Activated T-cell treated with anti-CD3 and anti-CD28 coated beads for 4 hours (primary cell): ENCODE measurements at regions not wholly inside any gene's neighbourhood (a gene's known extent, or its start where the extent isn't known, plus 50 kb on each side); places are given as distances from the start of the nearest gene placed in this dataset.
"Not testable (repeated sequence)": the region's sequence is repeated elsewhere in the genome, so short reads cannot be mapped to it uniquely, and the experiment has no call there.

Experiments
- DNase-seq: peaks from one replicate; pipeline ENCODE4 v3.0.0-alpha.2; 2020

- no peak for DNase-seq
Observed at GRCh38 chr14:89484051-89484844, 67.2 kb upstream of the FOXN3 start.

GRCh38 chr14:89481196-89481595 is 64.2 kb upstream of the FOXN3 start:
- DNase-seq = no peak

- DNase-seq = no peak
Observed at GRCh38 chr14:89480278-89480677, 63.2 kb upstream of the FOXN3 start.

GRCh38 chr14:89479802-89480201 is 62.8 kb upstream of the FOXN3 start:
- DNase-seq = no peak

GRCh38 chr14:89477391-89477790 is 60.4 kb upstream of the FOXN3 start:
- DNase-seq = no peak

- DNase-seq = no peak
Observed at GRCh38 chr14:89476354-89476896, 59.4 kb upstream of the FOXN3 start.

GRCh38 chr14:89474464-89474863 is 57.4 kb upstream of the FOXN3 start:
- no peak for DNase-seq

GRCh38 chr14:89473989-89474388 is 57.0 kb upstream of the FOXN3 start:
- no peak for DNase-seq

- DNase-seq = no peak
Observed at GRCh38 chr14:89473569-89473968, 56.5 kb upstream of the FOXN3 start.

GRCh38 chr14:89470401-89470800 is 53.4 kb upstream of the FOXN3 start:
- DNase-seq = no peak

GRCh38 chr14:89469210-89470198 is 52.5 kb upstream of the FOXN3 start:
- DNase-seq = no peak

GRCh38 chr14:89468566-89468965 is 51.5 kb upstream of the FOXN3 start:
- no peak for DNase-seq

- not testable (repeated sequence) for DNase-seq
Observed at GRCh38 chr14:89468030-89468429, 51.0 kb upstream of the FOXN3 start.

- no peak for DNase-seq
Observed at GRCh38 chr14:89466944-89467343, 49.9 kb upstream of the FOXN3 start.
